ENCODE measurements at regions not wholly inside any gene's neighbourhood (a gene's known extent, or its start where the extent isn't known, plus 50 kb on each side); places are given as distances from the start of the nearest gene placed in this dataset.

GRCh38 chr13:105863300-105863920, 672.1 kb downstream of the EFNB2 start:
- TF ChIP-seq, protein P1, sequence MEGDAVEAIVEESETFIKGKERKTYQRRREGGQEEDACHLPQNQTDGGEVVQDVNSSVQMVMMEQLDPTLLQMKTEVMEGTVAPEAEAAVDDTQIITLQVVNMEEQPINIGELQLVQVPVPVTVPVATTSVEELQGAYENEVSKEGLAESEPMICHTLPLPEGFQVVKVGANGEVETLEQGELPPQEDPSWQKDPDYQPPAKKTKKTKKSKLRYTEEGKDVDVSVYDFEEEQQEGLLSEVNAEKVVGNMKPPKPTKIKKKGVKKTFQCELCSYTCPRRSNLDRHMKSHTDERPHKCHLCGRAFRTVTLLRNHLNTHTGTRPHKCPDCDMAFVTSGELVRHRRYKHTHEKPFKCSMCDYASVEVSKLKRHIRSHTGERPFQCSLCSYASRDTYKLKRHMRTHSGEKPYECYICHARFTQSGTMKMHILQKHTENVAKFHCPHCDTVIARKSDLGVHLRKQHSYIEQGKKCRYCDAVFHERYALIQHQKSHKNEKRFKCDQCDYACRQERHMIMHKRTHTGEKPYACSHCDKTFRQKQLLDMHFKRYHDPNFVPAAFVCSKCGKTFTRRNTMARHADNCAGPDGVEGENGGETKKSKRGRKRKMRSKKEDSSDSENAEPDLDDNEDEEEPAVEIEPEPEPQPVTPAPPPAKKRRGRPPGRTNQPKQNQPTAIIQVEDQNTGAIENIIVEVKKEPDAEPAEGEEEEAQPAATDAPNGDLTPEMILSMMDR (IDR thresholded peaks at IDR 0.05; ENCODE audit: borderline replicate concordance, extremely low read depth, low read length, poor library complexity, severe bottlenecking): no peak
- no peak for TF ChIP-seq EZH2 (IDR thresholded peaks at IDR 0.05; ENCODE audit: borderline replicate concordance, low read depth, low read length, severe bottlenecking)
